ENCODE measurements at regions not wholly inside any gene's neighbourhood (a gene's known extent, or its start where the extent isn't known, plus 50 kb on each side); places are given as distances from the start of the nearest gene placed in this dataset.
"Not testable (repeated sequence)": the region's sequence is repeated elsewhere in the genome, so short reads cannot be mapped to it uniquely, and the experiment has no call there.

DNA sequence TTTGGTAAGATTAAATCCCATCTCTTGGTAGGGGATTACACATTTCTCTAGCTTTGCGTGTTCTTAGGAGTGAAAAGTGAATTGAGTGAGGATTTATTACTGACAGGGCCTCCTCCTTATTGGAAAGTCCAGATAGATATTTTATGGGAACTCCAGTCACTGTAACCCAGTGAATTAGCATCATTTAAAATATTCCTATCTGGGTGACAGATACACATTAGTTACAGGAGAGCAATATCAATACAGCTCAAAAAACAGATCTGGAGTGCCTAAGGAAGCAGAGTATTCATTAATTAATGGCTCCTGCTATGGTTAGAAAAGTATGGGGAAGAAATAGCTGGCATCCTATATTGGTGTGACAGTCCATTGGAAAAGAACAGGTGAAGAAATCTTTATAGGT is 248.2 kb downstream of the SLITRK6 start:
- Histone ChIP-seq H3K9me3 (no peaks in the 10 kb centered on the region), H3K27ac (no peak overlapping the region), H3K4me3 (no peak overlapping the region), H3K27me3 (ENCODE audit: insufficient read depth in 3 of 3, low read length in 2 of 3) (no peaks in the 10 kb centered on the region), H3K4me1 (no peaks in the 10 kb centered on the region), H3K36me3 (ENCODE audit: insufficient read depth in 1 of 2, low read depth in 1 of 2) (no peaks in the 10 kb centered on the region)
- TF ChIP-seq, protein P1, sequence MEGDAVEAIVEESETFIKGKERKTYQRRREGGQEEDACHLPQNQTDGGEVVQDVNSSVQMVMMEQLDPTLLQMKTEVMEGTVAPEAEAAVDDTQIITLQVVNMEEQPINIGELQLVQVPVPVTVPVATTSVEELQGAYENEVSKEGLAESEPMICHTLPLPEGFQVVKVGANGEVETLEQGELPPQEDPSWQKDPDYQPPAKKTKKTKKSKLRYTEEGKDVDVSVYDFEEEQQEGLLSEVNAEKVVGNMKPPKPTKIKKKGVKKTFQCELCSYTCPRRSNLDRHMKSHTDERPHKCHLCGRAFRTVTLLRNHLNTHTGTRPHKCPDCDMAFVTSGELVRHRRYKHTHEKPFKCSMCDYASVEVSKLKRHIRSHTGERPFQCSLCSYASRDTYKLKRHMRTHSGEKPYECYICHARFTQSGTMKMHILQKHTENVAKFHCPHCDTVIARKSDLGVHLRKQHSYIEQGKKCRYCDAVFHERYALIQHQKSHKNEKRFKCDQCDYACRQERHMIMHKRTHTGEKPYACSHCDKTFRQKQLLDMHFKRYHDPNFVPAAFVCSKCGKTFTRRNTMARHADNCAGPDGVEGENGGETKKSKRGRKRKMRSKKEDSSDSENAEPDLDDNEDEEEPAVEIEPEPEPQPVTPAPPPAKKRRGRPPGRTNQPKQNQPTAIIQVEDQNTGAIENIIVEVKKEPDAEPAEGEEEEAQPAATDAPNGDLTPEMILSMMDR (IDR thresholded peaks at IDR 0.05), result no peak
- intact Hi-C loops (cut with DNase I), result no loop called here
- 78 to 87% (median 84%) methylated on average over 1 of the region's 1 CpG for WGBS, 3 donors
- ATAC-seq (no peak), DNase-seq (no peak)

GRCh38 chr13:85549819-85550218 is 249.4 kb downstream of the SLITRK6 start:
- H3K4me1 ChIP-seq, result no peaks in the 10 kb centered on the region
- 72 to 80% (median 73%) methylated on average over 2 of the region's 2 CpGs for WGBS, 3 donors
- H3K4me3 ChIP-seq, result no peak overlapping the region
- no peaks in the 10 kb centered on the region for H3K27me3 ChIP-seq (ENCODE audit: insufficient read depth in 3 of 3, low read length in 2 of 3)
- H3K9me3 ChIP-seq, result no peaks in the 10 kb centered on the region
- DNase-seq (no peak), ATAC-seq (no peak)
- no peaks in the 10 kb centered on the region for H3K36me3 ChIP-seq (ENCODE audit: insufficient read depth in 1 of 2, low read depth in 1 of 2)
- TF ChIP-seq, protein P1 (IDR thresholded peaks at IDR 0.05), result no peak
- intact Hi-C loops (cut with DNase I), result no loop called here
- no peak overlapping the region for H3K27ac ChIP-seq

- H3K36me3 ChIP-seq (ENCODE audit: insufficient read depth in 1 of 2, low read depth in 1 of 2); H3K4me3 ChIP-seq; H3K4me1 ChIP-seq; intact Hi-C loops (cut with DNase I); H3K9me3 ChIP-seq; H3K27ac ChIP-seq; H3K27me3 ChIP-seq (ENCODE audit: insufficient read depth in 3 of 3, low read length in 2 of 3); ATAC-seq; DNase-seq: not testable (repeated sequence)
Observed at GRCh38 chr13:85548845-85549244, 250.4 kb downstream of the SLITRK6 start.

GRCh38 chr13:85545771-85546170 is 253.4 kb downstream of the SLITRK6 start:
- Histone ChIP-seq H3K36me3 (ENCODE audit: insufficient read depth in 1 of 2, low read depth in 1 of 2) (no peaks in the 10 kb centered on the region), H3K27me3 (ENCODE audit: insufficient read depth in 3 of 3, low read length in 2 of 3) (no peaks in the 10 kb centered on the region), H3K4me3 (no peak overlapping the region), H3K9me3 (no peaks in the 10 kb centered on the region), H3K4me1 (no peaks in the 10 kb centered on the region), H3K27ac (no peak overlapping the region)
- ATAC-seq, result no peak
- intact Hi-C loops (cut with DNase I), result no loop called here
- DNase-seq, result no peak
- 46 to 56% (median 47%) methylated on average over 5 of the region's 5 CpGs for WGBS, 3 donors
- TF ChIP-seq, protein P1 (IDR thresholded peaks at IDR 0.05), result no peak

DNA sequence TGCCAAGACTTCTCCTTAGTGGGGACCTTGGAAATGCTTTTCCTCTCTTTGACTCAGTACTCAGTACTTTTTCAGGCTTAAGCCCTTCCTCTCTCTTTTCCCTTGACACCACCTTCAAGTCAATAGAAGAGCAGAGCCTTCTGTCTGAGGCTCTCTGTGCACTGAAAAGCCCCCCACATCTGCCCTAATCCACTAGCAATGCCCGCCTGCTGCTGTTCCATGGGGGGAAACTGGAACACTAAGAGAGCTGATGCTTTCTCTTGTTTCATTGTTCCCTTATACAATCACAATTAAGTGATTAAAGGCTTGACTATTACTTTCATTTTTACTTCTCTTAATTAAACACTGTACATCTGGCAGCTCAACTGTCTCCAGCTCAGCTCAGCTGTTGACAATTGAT is 254.5 kb downstream of the SLITRK6 start:
- H3K4me3 ChIP-seq, result no peak overlapping the region
- no peak for DNase-seq
- intact Hi-C loops (cut with DNase I), result no loop called here
- no peak for ATAC-seq
- H3K27me3 ChIP-seq (ENCODE audit: insufficient read depth in 3 of 3, low read length in 2 of 3), result no peaks in the 10 kb centered on the region
- TF ChIP-seq, protein P1 (IDR thresholded peaks at IDR 0.05), result no peak
- no peak overlapping the region for H3K27ac ChIP-seq
- WGBS, 3 donors, result 85 to 94% (median 91%) methylated on average over 1 of the region's 1 CpG
- no peaks in the 10 kb centered on the region for H3K36me3 ChIP-seq (ENCODE audit: insufficient read depth in 1 of 2, low read depth in 1 of 2)
- no peaks in the 10 kb centered on the region for H3K4me1 ChIP-seq
- H3K9me3 ChIP-seq, result no peaks in the 10 kb centered on the region
